Lower leg skin (tissue), 4 donors: ENCODE measurements at regions not wholly inside any gene's neighbourhood (a gene's known extent, or its start where the extent isn't known, plus 50 kb on each side); places are given as distances from the start of the nearest gene placed in this dataset.
"Not testable (repeated sequence)": the region's sequence is repeated elsewhere in the genome, so short reads cannot be mapped to it uniquely, and the experiment has no call there.

Experiments
- DNase-seq, 2 donors: peaks; one replicate each; pipeline ENCODE4 v3.0.0-alpha.2; 2019; ENCODE audit warnings: low spot score in 2 of 2
- H3K4me3 ChIP-seq: fragments of 200-600 bp; sonication (generic); 2 replicates; pipeline ENCODE4 v1.5.1; 2017; ENCODE audit warnings: mild to moderate bottlenecking, low read depth; ENCODE audit not compliant: poor library complexity, severe bottlenecking
- CTCF ChIP-seq, 3 donors: fragments of 450-650 bp; IDR thresholded peaks; one replicate each; pipeline ENCODE4 v1.5.1; 2016; ENCODE audit warnings: antibody characterized with exemption in 3 of 3, mild to moderate bottlenecking in 3 of 3, moderate library complexity in 2 of 3
- POLR2A ChIP-seq, 2 donors: fragments of 450-650 bp; IDR thresholded peaks; one replicate each; pipeline ENCODE4 v1.6.1; 2016 to 2017; ENCODE audit warnings: antibody characterized with exemption in 2 of 2, mild to moderate bottlenecking in 1 of 2, moderate library complexity in 1 of 2
- WGBS, 2 donors: methylation state at CpG; one replicate each; pipeline ENCODE4 v1.1.5; 2018; 5-methylcytosine and 5-hydroxymethylcytosine counted together
- intact Hi-C: fragments of 100-400 bp; cut with DNase I; formaldehyde crosslinking; loops from one replicate; pipeline ENCODE4 v1.15.0; 2023; ENCODE audit warnings: low total_unique reads

GRCh38 chr13:65353951-65354350, 1876.2 kb downstream of the PCDH9 start:
- no peak for DNase-seq
- H3K4me3 ChIP-seq = no peak overlapping the region
- WGBS, 2 donors = 94 to 100% methylated on average over 2 of the region's 2 CpGs
- intact Hi-C loops = no loop called here
- TF ChIP-seq CTCF (IDR thresholded peaks at IDR 0.05) (no peak), POLR2A (IDR thresholded peaks at IDR 0.05) (no peak)

- 76 to 90% methylated on average over 3 of the region's 3 CpGs for WGBS, 2 donors
- H3K4me3 ChIP-seq, intact Hi-C loops: not testable (repeated sequence)
- DNase-seq = peak in 1 of 2 donors; percentile 67
Observed at GRCh38 chr13:65353150-65353549, 1877.0 kb downstream of the PCDH9 start.

GRCh38 chr13:65347420-65348030, 1882.6 kb downstream of the PCDH9 start:
- 82 to 87% methylated on average over 2 of the region's 2 CpGs for WGBS, 2 donors
- no peak for DNase-seq
- TF ChIP-seq POLR2A (IDR thresholded peaks at IDR 0.05) (no peak), CTCF (IDR thresholded peaks at IDR 0.05) (no peak)
- no peak overlapping the region for H3K4me3 ChIP-seq
- intact Hi-C loops = no loop called here

- TF ChIP-seq POLR2A (IDR thresholded peaks at IDR 0.05) = no peak
- TF ChIP-seq CTCF (IDR thresholded peaks at IDR 0.05) = no peak
- intact Hi-C loops = no loop called here
- 2 to 48% methylated on average over 1 of the region's 1 CpG for WGBS, 2 donors
Observed at GRCh38 chr13:65343898-65344663, 1886.1 kb downstream of the PCDH9 start.

GRCh38 chr13:65342541-65343337, 1887.4 kb downstream of the PCDH9 start:
- no peak for TF ChIP-seq CTCF (IDR thresholded peaks at IDR 0.05)
- TF ChIP-seq POLR2A (IDR thresholded peaks at IDR 0.05) = no peak
- H3K4me3 ChIP-seq = no peak overlapping the region
- intact Hi-C loops = no loop called here

More at GRCh38 chr13:65343898-65344663, 1886.1 kb downstream of the PCDH9 start:
- DNase-seq = no peak
- no peak overlapping the region for H3K4me3 ChIP-seq

GRCh38 chr13:65339241-65339640, 1890.9 kb downstream of the PCDH9 start:
- H3K4me3 ChIP-seq = no peak overlapping the region
- TF ChIP-seq POLR2A (IDR thresholded peaks at IDR 0.05) (no peak), CTCF (IDR thresholded peaks at IDR 0.05) (no peak)
- no peak for DNase-seq
- intact Hi-C loops = no loop called here
- WGBS, 2 donors = 78 to 90% methylated on average over 3 of the region's 3 CpGs

More at GRCh38 chr13:65342541-65343337, 1887.4 kb downstream of the PCDH9 start:
- DNase-seq = no peak
